ENCODE measurements at regions not wholly inside any gene's neighbourhood (a gene's known extent, or its start where the extent isn't known, plus 50 kb on each side); places are given as distances from the start of the nearest gene placed in this dataset.
A peak's percentile ranks its signal among the peaks of the same experiment; 100 is the strongest.
"Not testable (repeated sequence)": the region's sequence is repeated elsewhere in the genome, so short reads cannot be mapped to it uniquely, and the experiment has no call there.

- no peak overlapping the region for H3K4me3 ChIP-seq
- ATAC-seq (replicated peaks in 6 of 8): no peak
- peaks cover 0 to 6% of the 10 kb centered on the region in 2 donors for H3K4me1 ChIP-seq (replicated peaks in 1 of 2)
- in situ Hi-C loops (cut with MboI; ENCODE audit: low pct_unique_long_range_greater_than_20kb in 2 of 9, low sequenced_read_pairs in 9 of 9, unreplicated experiment in 9 of 9): no loop called here
- no peak overlapping the region for H3K27ac ChIP-seq
Observed at GRCh38 chrX:40855932-40856515, 120.7 kb upstream of the MED14 start.

GRCh38 chrX:40861952-40862554 is 126.7 kb upstream of the MED14 start:
- H3K4me3 ChIP-seq; in situ Hi-C loops (cut with MboI; ENCODE audit: low pct_unique_long_range_greater_than_20kb in 2 of 9, low sequenced_read_pairs in 9 of 9, unreplicated experiment in 9 of 9); ATAC-seq (replicated peaks in 6 of 8); H3K4me1 ChIP-seq (replicated peaks in 1 of 2); H3K27ac ChIP-seq: not testable (repeated sequence)
- 93 to 100% methylated on average over 2 to 3 of the region's 47 CpGs; no CpG with 5 or more reads in 8 of the 10 experiments for WGBS, 10 experiments

GRCh38 chrX:40863260-40863659 is 127.9 kb upstream of the MED14 start:
- H3K4me3 ChIP-seq; in situ Hi-C loops (cut with MboI; ENCODE audit: low pct_unique_long_range_greater_than_20kb in 2 of 9, low sequenced_read_pairs in 9 of 9, unreplicated experiment in 9 of 9); H3K27ac ChIP-seq; ATAC-seq (replicated peaks in 6 of 8); H3K4me1 ChIP-seq (replicated peaks in 1 of 2): not testable (repeated sequence)
- WGBS, 10 experiments: no CpG with 5 or more reads among the region's 4 CpGs

- no peak for ATAC-seq (replicated peaks in 6 of 8)
- H3K4me1 ChIP-seq (replicated peaks in 1 of 2): no peaks in the 10 kb centered on the region
- H3K27ac ChIP-seq: no peak overlapping the region
- 44 to 100% (median 79%) methylated on average over 1 of the region's 1 CpG; no CpG with 5 or more reads in 6 of the 10 experiments for WGBS, 10 experiments
- no peak overlapping the region for H3K4me3 ChIP-seq
- in situ Hi-C loops (cut with MboI; ENCODE audit: low pct_unique_long_range_greater_than_20kb in 2 of 9, low sequenced_read_pairs in 9 of 9, unreplicated experiment in 9 of 9): no loop called here
Observed at GRCh38 chrX:40863671-40864070, 128.3 kb upstream of the MED14 start.

GRCh38 chrX:40864972-40865371 is 129.6 kb upstream of the MED14 start:
- in situ Hi-C loops (cut with MboI; ENCODE audit: low pct_unique_long_range_greater_than_20kb in 2 of 9, low sequenced_read_pairs in 9 of 9, unreplicated experiment in 9 of 9): no loop called here
- WGBS, 10 experiments: 80 to 83% methylated on average over 1 of the region's 1 CpG; no CpG with 5 or more reads in 8 of the 10 experiments
- ATAC-seq (replicated peaks in 6 of 8): peak in 1 of 8 experiments; percentile 45
- Histone ChIP-seq H3K4me3 (no peak overlapping the region), H3K27ac (no peak overlapping the region), H3K4me1 (replicated peaks in 1 of 2) (no peaks in the 10 kb centered on the region)

- no peak overlapping the region for H3K27ac ChIP-seq
Observed at GRCh38 chrX:40866893-40867292, 131.6 kb upstream of the MED14 start.

GRCh38 chrX:40867352-40867751 is 132.0 kb upstream of the MED14 start:
- Histone ChIP-seq H3K4me3 (no peak overlapping the region), H3K4me1 (replicated peaks in 1 of 2) (no peaks in the 10 kb centered on the region), H3K27ac (no peak overlapping the region)
- WGBS, 10 experiments: 22% methylated on average over 1 of the region's 1 CpG; no CpG with 5 or more reads in 9 of the 10 experiments
- in situ Hi-C loops (cut with MboI; ENCODE audit: low pct_unique_long_range_greater_than_20kb in 2 of 9, low sequenced_read_pairs in 9 of 9, unreplicated experiment in 9 of 9): no loop called here
- ATAC-seq (replicated peaks in 6 of 8): peak in 1 of 8 experiments; percentile 37

More at GRCh38 chrX:40866893-40867292, 131.6 kb upstream of the MED14 start:
- in situ Hi-C loops (cut with MboI; ENCODE audit: low pct_unique_long_range_greater_than_20kb in 2 of 9, low sequenced_read_pairs in 9 of 9, unreplicated experiment in 9 of 9): no loop called here
- 11 to 83% (median 80%) methylated on average over 1 of the region's 2 CpGs; no CpG with 5 or more reads in 6 of the 10 experiments for WGBS, 10 experiments
- Histone ChIP-seq H3K4me3 (no peak overlapping the region), H3K4me1 (replicated peaks in 1 of 2) (no peaks in the 10 kb centered on the region)
- no peak for ATAC-seq (replicated peaks in 6 of 8)

- WGBS, 10 experiments: 50 to 100% (median 93%) methylated on average over 1 to 3 of the region's 3 CpGs; no CpG with 5 or more reads in 3 of the 10 experiments
- Histone ChIP-seq H3K27ac (no peak overlapping the region), H3K4me3 (no peak overlapping the region), H3K4me1 (replicated peaks in 1 of 2) (no peaks in the 10 kb centered on the region)
- in situ Hi-C loops (cut with MboI; ENCODE audit: low pct_unique_long_range_greater_than_20kb in 2 of 9, low sequenced_read_pairs in 9 of 9, unreplicated experiment in 9 of 9): no loop called here
- no peak for ATAC-seq (replicated peaks in 6 of 8)
Observed at GRCh38 chrX:40868868-40869267, 133.5 kb upstream of the MED14 start.

- ATAC-seq (replicated peaks in 6 of 8); H3K27ac ChIP-seq; H3K4me3 ChIP-seq; in situ Hi-C loops (cut with MboI; ENCODE audit: low pct_unique_long_range_greater_than_20kb in 2 of 9, low sequenced_read_pairs in 9 of 9, unreplicated experiment in 9 of 9); H3K4me1 ChIP-seq (replicated peaks in 1 of 2): not testable (repeated sequence)
- 86 to 100% (median 100%) methylated on average over 1 of the region's 1 CpG; no CpG with 5 or more reads in 5 of the 10 experiments for WGBS, 10 experiments
Observed at GRCh38 chrX:40870982-40871381, 135.6 kb upstream of the MED14 start.

- H3K27ac ChIP-seq: no peak overlapping the region
- ATAC-seq (replicated peaks in 6 of 8): peak in 1 of 8 experiments; percentile 54
- H3K4me3 ChIP-seq: no peak overlapping the region
- 40 to 100% (median 54%) methylated on average over 1 to 2 of the region's 3 CpGs; no CpG with 5 or more reads in 5 of the 10 experiments for WGBS, 10 experiments
- in situ Hi-C loops (cut with MboI; ENCODE audit: low pct_unique_long_range_greater_than_20kb in 2 of 9, low sequenced_read_pairs in 9 of 9, unreplicated experiment in 9 of 9): no loop called here
- H3K4me1 ChIP-seq (replicated peaks in 1 of 2): no peaks in the 10 kb centered on the region
Observed at GRCh38 chrX:40871385-40872082, 136.2 kb upstream of the MED14 start.

- in situ Hi-C loops (cut with MboI; ENCODE audit: low pct_unique_long_range_greater_than_20kb in 2 of 9, low sequenced_read_pairs in 9 of 9, unreplicated experiment in 9 of 9): no loop called here
- Histone ChIP-seq H3K27ac (no peak overlapping the region), H3K4me1 (replicated peaks in 1 of 2) (no peaks in the 10 kb centered on the region), H3K4me3 (no peak overlapping the region)
- WGBS, 10 experiments: 82% methylated on average over 1 of the region's 1 CpG; no CpG with 5 or more reads in 9 of the 10 experiments
- no peak for ATAC-seq (replicated peaks in 6 of 8)
Observed at GRCh38 chrX:40872351-40872750, 137.0 kb upstream of the MED14 start.

- 0 to 77% (median 40%) methylated on average over 1 to 3 of the region's 3 CpGs; no CpG with 5 or more reads in 5 of the 10 experiments for WGBS, 10 experiments
- no peaks in the 10 kb centered on the region for H3K4me1 ChIP-seq (replicated peaks in 1 of 2)
- no peak overlapping the region for H3K27ac ChIP-seq
- ATAC-seq (replicated peaks in 6 of 8): no peak
- H3K4me3 ChIP-seq: no peak overlapping the region
- in situ Hi-C loops (cut with MboI; ENCODE audit: low pct_unique_long_range_greater_than_20kb in 2 of 9, low sequenced_read_pairs in 9 of 9, unreplicated experiment in 9 of 9): no loop called here
Observed at GRCh38 chrX:40875476-40875875, 140.1 kb upstream of the MED14 start.

GRCh38 chrX:40877887-40878286 is 142.5 kb upstream of the MED14 start:
- Histone ChIP-seq H3K27ac (no peak overlapping the region), H3K4me3 (no peak overlapping the region), H3K4me1 (replicated peaks in 1 of 2) (no peaks in the 10 kb centered on the region)
- 4 to 84% (median 57%) methylated on average over 2 to 4 of the region's 4 CpGs; no CpG with 5 or more reads in 4 of the 10 experiments for WGBS, 10 experiments
- ATAC-seq (replicated peaks in 6 of 8): peak in 3 of 8 experiments; percentile 30 to 52 (median 41)
- in situ Hi-C loops (cut with MboI; ENCODE audit: low pct_unique_long_range_greater_than_20kb in 2 of 9, low sequenced_read_pairs in 9 of 9, unreplicated experiment in 9 of 9): no loop called here

All from motor neuron (in vitro differentiated cells).